ENCODE measurements at regions not wholly inside any gene's neighbourhood (a gene's known extent, or its start where the extent isn't known, plus 50 kb on each side); places are given as distances from the start of the nearest gene placed in this dataset.
A peak's percentile ranks its signal among the peaks of the same experiment; 100 is the strongest.
"Not testable (repeated sequence)": the region's sequence is repeated elsewhere in the genome, so short reads cannot be mapped to it uniquely, and the experiment has no call there.

DNA sequence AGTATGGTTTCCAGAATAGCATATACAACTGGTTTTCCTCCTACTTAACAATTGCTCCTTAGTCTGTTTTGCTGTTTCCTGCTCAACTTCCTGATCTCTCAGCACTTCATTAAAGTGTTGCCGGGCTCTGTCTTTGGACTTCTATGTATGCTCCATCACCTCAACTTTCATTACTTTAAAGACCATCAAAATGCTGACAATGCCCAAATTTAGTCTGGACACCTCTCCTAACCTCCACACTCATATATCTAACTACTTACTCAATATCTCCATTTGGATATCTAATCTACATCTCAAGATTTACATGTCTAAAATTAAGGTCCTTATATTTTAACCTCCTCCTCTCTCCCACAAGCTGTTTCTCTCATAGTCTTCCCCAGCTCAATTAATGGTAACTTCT lies 54.4 kb upstream of the LGR5 start:
- no peak for TF ChIP-seq EZH2phosphoT487 (IDR thresholded peaks at IDR 0.05; ENCODE audit: borderline replicate concordance, low read depth, low read length)
- TF ChIP-seq, protein P1, sequence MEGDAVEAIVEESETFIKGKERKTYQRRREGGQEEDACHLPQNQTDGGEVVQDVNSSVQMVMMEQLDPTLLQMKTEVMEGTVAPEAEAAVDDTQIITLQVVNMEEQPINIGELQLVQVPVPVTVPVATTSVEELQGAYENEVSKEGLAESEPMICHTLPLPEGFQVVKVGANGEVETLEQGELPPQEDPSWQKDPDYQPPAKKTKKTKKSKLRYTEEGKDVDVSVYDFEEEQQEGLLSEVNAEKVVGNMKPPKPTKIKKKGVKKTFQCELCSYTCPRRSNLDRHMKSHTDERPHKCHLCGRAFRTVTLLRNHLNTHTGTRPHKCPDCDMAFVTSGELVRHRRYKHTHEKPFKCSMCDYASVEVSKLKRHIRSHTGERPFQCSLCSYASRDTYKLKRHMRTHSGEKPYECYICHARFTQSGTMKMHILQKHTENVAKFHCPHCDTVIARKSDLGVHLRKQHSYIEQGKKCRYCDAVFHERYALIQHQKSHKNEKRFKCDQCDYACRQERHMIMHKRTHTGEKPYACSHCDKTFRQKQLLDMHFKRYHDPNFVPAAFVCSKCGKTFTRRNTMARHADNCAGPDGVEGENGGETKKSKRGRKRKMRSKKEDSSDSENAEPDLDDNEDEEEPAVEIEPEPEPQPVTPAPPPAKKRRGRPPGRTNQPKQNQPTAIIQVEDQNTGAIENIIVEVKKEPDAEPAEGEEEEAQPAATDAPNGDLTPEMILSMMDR (conservative IDR thresholded peaks at IDR 0.05; ENCODE audit: low read length), result no peak
- Histone ChIP-seq H3K9me3 (ENCODE audit: low read length) (no peaks in the 10 kb centered on the region), H2AFZ (ENCODE audit: low read length) (no peak overlapping the region), H3K79me2 (ENCODE audit: insufficient read depth, low read depth, low read length) (no peaks in the 10 kb centered on the region), H3K4me1 (ENCODE audit: insufficient read depth, low read length, poor library complexity, severe bottlenecking) (no peaks in the 10 kb centered on the region), H3K27ac (ENCODE audit: low read depth, low read length, poor library complexity, severe bottlenecking) (no peak overlapping the region), H3K9me2 (ENCODE audit: insufficient read depth, low read length) (no peaks in the 10 kb centered on the region), H4K20me1 (ENCODE audit: insufficient read depth, low read length) (no peaks in the 10 kb centered on the region), H3K36me3 (ENCODE audit: insufficient read depth, low read length) (no peaks in the 10 kb centered on the region), H3K4me3 (ENCODE audit: low read depth, low read length, poor library complexity, severe bottlenecking) (no peak overlapping the region), H3K4me2 (ENCODE audit: low read length) (no peak overlapping the region)
- POLR2A ChIA-PET, result interaction anchor here (1.0 kb wide), 1 partner anchor 15 kb away, joined by 3 read pairs; no protein-coding TSS in a partner anchor
- CTCF ChIA-PET (ENCODE audit: unreplicated experiment), result no interaction called here
- no TSS peak for BruUV-seq (replicated peaks)
- intact Hi-C loops (cut with micrococcal nuclease; ENCODE audit: unreplicated experiment), result no loop called here
- DNase-seq (ENCODE audit: low spot score), result no peak

GRCh38 chr12:71376711-71377355 lies 62.8 kb upstream of the LGR5 start:
- H3K36me3 ChIP-seq (ENCODE audit: insufficient read depth, low read length); H3K4me1 ChIP-seq (ENCODE audit: insufficient read depth, low read length, poor library complexity, severe bottlenecking); H3K27ac ChIP-seq (ENCODE audit: low read depth, low read length, poor library complexity, severe bottlenecking); BruUV-seq (replicated peaks); POLR2A ChIA-PET; H3K4me2 ChIP-seq (ENCODE audit: low read length); DNase-seq (ENCODE audit: low spot score); H3K4me3 ChIP-seq (ENCODE audit: low read depth, low read length, poor library complexity, severe bottlenecking); H4K20me1 ChIP-seq (ENCODE audit: insufficient read depth, low read length); H3K9me2 ChIP-seq (ENCODE audit: insufficient read depth, low read length); CTCF ChIA-PET (ENCODE audit: unreplicated experiment); H3K79me2 ChIP-seq (ENCODE audit: insufficient read depth, low read depth, low read length); H2AFZ ChIP-seq (ENCODE audit: low read length); intact Hi-C loops (cut with micrococcal nuclease; ENCODE audit: unreplicated experiment); H3K9me3 ChIP-seq (ENCODE audit: low read length): not testable (repeated sequence)

DNA sequence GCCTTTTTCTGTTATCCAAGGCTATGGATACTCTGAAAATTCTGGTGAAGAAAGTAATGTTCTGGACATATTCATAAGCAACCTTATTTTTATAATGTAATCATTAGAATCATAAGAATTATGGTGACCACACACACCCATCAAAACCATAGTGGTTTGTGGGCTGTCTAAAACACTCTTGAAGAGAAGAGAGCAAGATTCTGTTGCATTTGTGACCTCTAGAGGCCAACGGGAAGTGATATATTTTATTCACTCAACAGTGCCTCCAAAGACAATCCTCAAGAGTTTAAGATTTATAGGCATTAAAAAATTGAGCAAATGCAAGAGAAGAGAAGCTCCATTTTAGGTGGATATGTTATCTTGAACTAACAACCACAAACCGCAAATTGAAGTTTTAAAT lies 68.5 kb upstream of the LGR5 start:
- CTCF ChIA-PET (ENCODE audit: unreplicated experiment), result no interaction called here
- H4K20me1 ChIP-seq (ENCODE audit: insufficient read depth, low read length), result no peaks in the 10 kb centered on the region
- no peak for DNase-seq (ENCODE audit: low spot score)

More for the DNA sequence above, 68.5 kb upstream of the LGR5 start:
- H3K9me2 ChIP-seq (ENCODE audit: insufficient read depth, low read length), result no peaks in the 10 kb centered on the region
- H3K36me3 ChIP-seq (ENCODE audit: insufficient read depth, low read length), result no peaks in the 10 kb centered on the region
- intact Hi-C loops (cut with micrococcal nuclease; ENCODE audit: unreplicated experiment), result no loop called here
- no peaks in the 10 kb centered on the region for H3K4me1 ChIP-seq (ENCODE audit: insufficient read depth, low read length, poor library complexity, severe bottlenecking)
- H3K27ac ChIP-seq (ENCODE audit: low read depth, low read length, poor library complexity, severe bottlenecking), result no peak overlapping the region
- TF ChIP-seq, protein P1 (conservative IDR thresholded peaks at IDR 0.05; ENCODE audit: low read length), result peak; percentile 41
- no peak for TF ChIP-seq EZH2phosphoT487 (IDR thresholded peaks at IDR 0.05; ENCODE audit: borderline replicate concordance, low read depth, low read length)
- H3K4me3 ChIP-seq (ENCODE audit: low read depth, low read length, poor library complexity, severe bottlenecking), result no peak overlapping the region
- no peak overlapping the region for H2AFZ ChIP-seq (ENCODE audit: low read length)
- no peak overlapping the region for H3K4me2 ChIP-seq (ENCODE audit: low read length)
- POLR2A ChIA-PET, result interaction anchor here (0.6 to 1.4 kb wide), 3 partner anchors 21 to 417 kb away, joined by 3 read pairs; no protein-coding TSS in a partner anchor
- H3K9me3 ChIP-seq (ENCODE audit: low read length), result no peaks in the 10 kb centered on the region
- no peaks in the 10 kb centered on the region for H3K79me2 ChIP-seq (ENCODE audit: insufficient read depth, low read depth, low read length)
- BruUV-seq (replicated peaks), result no TSS peak
